ENCODE measurements at regions not wholly inside any gene's neighbourhood (a gene's known extent, or its start where the extent isn't known, plus 50 kb on each side); places are given as distances from the start of the nearest gene placed in this dataset.

DNA sequence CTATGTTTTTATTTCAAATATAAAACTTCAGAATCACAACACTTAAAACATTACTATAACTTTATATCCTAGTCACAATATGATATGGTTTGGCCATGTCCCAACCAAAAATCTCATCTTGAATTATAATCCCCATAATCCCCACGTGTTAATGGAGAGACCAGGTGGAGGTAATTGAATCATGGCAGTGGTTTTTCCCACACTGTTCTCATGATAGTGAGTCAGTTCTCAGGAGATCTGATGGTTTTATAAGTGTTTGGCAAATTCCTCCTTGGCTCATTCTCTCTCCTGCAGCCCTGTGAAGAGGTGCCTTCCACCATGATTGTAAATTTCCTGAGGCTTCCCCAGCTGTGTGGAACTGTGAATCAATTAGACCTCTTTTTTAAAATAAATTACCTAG lies 307.6 kb downstream of the SPRY2 start:
- no peaks in the 10 kb centered on the region for H3K27me3 ChIP-seq (ENCODE audit: control insufficient read depth in 1 of 2, insufficient read depth in 2 of 2, low read length in 2 of 2)
- no peaks in the 10 kb centered on the region for H3K36me3 ChIP-seq (ENCODE audit: control insufficient read depth in 1 of 2, insufficient read depth in 2 of 2, low read length in 2 of 2)
- no peaks in the 10 kb centered on the region for H3K9me3 ChIP-seq (ENCODE audit: control insufficient read depth in 1 of 2, low read length in 2 of 2)
- H3K4me3 ChIP-seq (ENCODE audit: low read depth in 1 of 2, low read length in 2 of 2): no peak overlapping the region
- H3K4me1 ChIP-seq (ENCODE audit: control insufficient read depth in 1 of 2, insufficient read depth in 2 of 2, low read length in 2 of 2): peaks cover 0 to 14% of the 10 kb centered on the region in 2 donors
- no peak overlapping the region for H3K27ac ChIP-seq (ENCODE audit: low read depth, low read length)
- H3K9ac ChIP-seq (ENCODE audit: low read depth in 1 of 2, low read length in 2 of 2): no peak overlapping the region

DNA sequence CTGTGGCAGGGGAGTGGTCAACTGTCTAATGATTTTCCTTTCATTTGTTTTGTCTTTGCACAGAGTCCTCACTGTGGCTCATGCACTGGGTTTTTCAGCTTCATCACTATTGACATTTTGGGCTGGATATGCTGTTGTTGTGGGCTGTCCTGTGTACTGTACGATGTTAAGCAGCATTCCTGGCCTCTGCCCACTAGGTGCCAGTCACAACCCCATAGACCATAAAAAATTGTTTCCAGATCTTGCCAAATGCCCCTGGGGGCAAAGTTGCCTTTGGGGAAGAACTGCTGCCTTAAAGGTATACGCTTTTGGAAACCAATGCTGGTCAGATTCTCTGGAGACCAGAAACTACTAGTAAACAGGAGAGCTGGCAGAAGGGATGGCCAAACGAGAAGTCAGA lies 310.4 kb downstream of the SPRY2 start:
- Histone ChIP-seq H3K9me3 (ENCODE audit: control insufficient read depth in 1 of 2, low read length in 2 of 2) (no peaks in the 10 kb centered on the region), H3K4me3 (ENCODE audit: low read depth in 1 of 2, low read length in 2 of 2) (no peak overlapping the region), H3K4me1 (ENCODE audit: control insufficient read depth in 1 of 2, insufficient read depth in 2 of 2, low read length in 2 of 2) (peaks cover 0 to 6% of the 10 kb centered on the region in 2 donors), H3K27me3 (ENCODE audit: control insufficient read depth in 1 of 2, insufficient read depth in 2 of 2, low read length in 2 of 2) (no peaks in the 10 kb centered on the region), H3K27ac (ENCODE audit: low read depth, low read length) (no peak overlapping the region), H3K36me3 (ENCODE audit: control insufficient read depth in 1 of 2, insufficient read depth in 2 of 2, low read length in 2 of 2) (no peaks in the 10 kb centered on the region), H3K9ac (ENCODE audit: low read depth in 1 of 2, low read length in 2 of 2) (no peak overlapping the region)

DNA sequence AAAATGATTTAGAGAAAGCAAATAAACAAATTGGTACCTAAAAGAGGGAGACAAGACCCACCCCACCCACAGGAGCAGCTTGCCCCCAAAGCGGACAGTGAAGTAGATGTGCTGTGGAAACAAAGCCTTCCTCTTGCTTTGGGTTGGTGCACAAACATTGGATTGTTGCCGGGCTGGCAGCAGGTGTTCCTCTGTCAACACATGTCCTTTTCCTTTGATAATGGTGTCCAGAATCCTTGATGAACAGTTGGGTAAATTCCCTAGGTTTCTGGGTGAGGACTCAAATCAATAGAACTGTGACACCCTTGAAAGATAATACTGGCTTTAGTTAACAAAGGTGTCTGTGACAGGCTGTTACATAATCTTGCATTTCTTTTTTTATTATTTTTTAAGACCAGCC lies 311.8 kb downstream of the SPRY2 start:
- no peaks in the 10 kb centered on the region for H3K36me3 ChIP-seq (ENCODE audit: control insufficient read depth in 1 of 2, insufficient read depth in 2 of 2, low read length in 2 of 2)
- peaks cover 0 to 6% of the 10 kb centered on the region in 2 donors for H3K4me1 ChIP-seq (ENCODE audit: control insufficient read depth in 1 of 2, insufficient read depth in 2 of 2, low read length in 2 of 2)
- no peaks in the 10 kb centered on the region for H3K27me3 ChIP-seq (ENCODE audit: control insufficient read depth in 1 of 2, insufficient read depth in 2 of 2, low read length in 2 of 2)
- H3K27ac ChIP-seq (ENCODE audit: low read depth, low read length): no peak overlapping the region
- no peaks in the 10 kb centered on the region for H3K9me3 ChIP-seq (ENCODE audit: control insufficient read depth in 1 of 2, low read length in 2 of 2)
- H3K4me3 ChIP-seq (ENCODE audit: low read depth in 1 of 2, low read length in 2 of 2): no peak overlapping the region
- H3K9ac ChIP-seq (ENCODE audit: low read depth in 1 of 2, low read length in 2 of 2): no peak overlapping the region

DNA sequence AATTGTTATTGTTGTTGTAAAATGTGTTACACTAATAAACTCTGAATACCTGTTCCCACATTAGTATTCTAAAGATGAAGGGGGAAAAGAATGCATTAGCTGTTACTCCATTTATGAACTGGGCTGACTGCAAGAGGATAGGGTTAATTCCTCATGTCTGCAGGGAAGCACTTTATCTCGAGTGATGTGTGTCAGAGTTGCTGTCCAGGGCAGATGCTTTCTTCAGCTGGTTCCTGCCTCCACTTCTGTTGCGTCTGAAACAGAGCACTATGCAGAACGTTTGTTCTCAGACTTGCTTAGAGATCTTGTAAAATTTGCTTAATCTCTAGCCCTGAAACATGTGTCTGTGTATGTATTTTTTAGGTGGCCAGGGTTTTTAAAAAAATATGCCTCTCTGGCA lies 318.8 kb downstream of the SPRY2 start:
- H3K4me1 ChIP-seq (ENCODE audit: control insufficient read depth in 1 of 2, insufficient read depth in 2 of 2, low read length in 2 of 2): no peaks in the 10 kb centered on the region
- H3K9me3 ChIP-seq (ENCODE audit: control insufficient read depth in 1 of 2, low read length in 2 of 2): no peaks in the 10 kb centered on the region
- no peak overlapping the region for H3K9ac ChIP-seq (ENCODE audit: low read depth in 1 of 2, low read length in 2 of 2)
- H3K27me3 ChIP-seq (ENCODE audit: control insufficient read depth in 1 of 2, insufficient read depth in 2 of 2, low read length in 2 of 2): no peaks in the 10 kb centered on the region
- H3K4me3 ChIP-seq (ENCODE audit: low read depth in 1 of 2, low read length in 2 of 2): no peak overlapping the region
- H3K27ac ChIP-seq (ENCODE audit: low read depth, low read length): no peak overlapping the region
- H3K36me3 ChIP-seq (ENCODE audit: control insufficient read depth in 1 of 2, insufficient read depth in 2 of 2, low read length in 2 of 2): no peaks in the 10 kb centered on the region

DNA sequence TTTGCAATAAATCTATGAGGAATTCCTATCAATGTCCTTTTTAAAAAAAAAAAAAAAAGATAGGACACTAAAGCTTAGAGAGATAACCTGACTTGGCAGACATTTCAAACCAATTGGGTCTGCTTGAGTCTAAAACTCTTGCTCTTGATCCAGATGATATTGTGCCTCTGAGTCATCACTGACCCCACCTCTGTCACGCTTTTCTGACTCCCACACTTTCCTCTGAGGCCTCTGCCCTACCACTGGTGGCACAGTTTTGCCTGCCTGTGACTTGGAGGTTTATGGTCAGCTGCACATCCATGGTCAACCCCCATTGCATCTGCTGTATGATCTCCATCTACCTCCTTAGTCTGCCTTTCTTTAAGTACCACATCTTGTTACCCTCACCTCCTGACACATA lies 328.7 kb downstream of the SPRY2 start:
- no peaks in the 10 kb centered on the region for H3K9me3 ChIP-seq (ENCODE audit: control insufficient read depth in 1 of 2, low read length in 2 of 2)
- H3K27me3 ChIP-seq (ENCODE audit: control insufficient read depth in 1 of 2, insufficient read depth in 2 of 2, low read length in 2 of 2): no peaks in the 10 kb centered on the region
- H3K9ac ChIP-seq (ENCODE audit: low read depth in 1 of 2, low read length in 2 of 2): no peak overlapping the region
- no peak overlapping the region for H3K27ac ChIP-seq (ENCODE audit: low read depth, low read length)
- H3K36me3 ChIP-seq (ENCODE audit: control insufficient read depth in 1 of 2, insufficient read depth in 2 of 2, low read length in 2 of 2): no peaks in the 10 kb centered on the region
- peaks cover 3 to 8% of the 10 kb centered on the region in 2 donors for H3K4me1 ChIP-seq (ENCODE audit: control insufficient read depth in 1 of 2, insufficient read depth in 2 of 2, low read length in 2 of 2)
- no peak overlapping the region for H3K4me3 ChIP-seq (ENCODE audit: low read depth in 1 of 2, low read length in 2 of 2)

DNA sequence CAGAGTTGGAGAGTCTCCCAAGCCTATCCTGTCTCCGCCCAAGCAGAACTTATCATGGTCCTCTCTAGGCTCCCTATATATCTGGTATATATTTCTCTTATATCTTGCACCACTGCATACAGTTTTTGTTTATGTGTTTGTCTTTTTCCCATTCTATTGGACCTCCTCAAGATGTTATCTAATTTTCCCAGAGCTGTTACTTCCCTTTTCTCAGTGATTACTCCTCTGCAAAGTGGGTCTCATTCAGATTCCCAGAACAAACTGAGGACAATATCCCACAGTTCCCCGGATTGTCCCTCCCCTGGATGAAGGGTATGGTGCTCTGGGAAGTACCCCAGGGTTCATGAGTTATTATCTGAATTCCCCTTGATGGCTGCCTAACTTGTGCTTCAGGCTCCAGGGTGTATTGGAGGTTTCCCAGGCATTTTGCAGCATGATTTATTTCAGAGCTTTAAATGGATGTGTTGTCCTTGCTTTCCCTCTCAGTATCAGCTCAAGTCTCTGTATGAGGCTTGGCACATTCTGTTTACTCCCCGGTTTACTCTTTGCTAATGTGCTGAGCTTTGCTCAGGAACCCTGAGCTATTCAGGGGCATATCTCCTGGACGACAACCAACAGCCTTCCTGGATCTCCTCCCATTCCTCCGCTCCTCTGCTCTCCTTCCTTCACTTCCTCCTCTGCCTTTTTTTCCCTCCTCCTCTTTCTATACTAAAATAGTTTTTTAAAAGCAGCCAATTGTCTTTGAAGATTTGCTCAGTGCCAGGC lies 329.3 kb downstream of the SPRY2 start:
- Histone ChIP-seq H3K36me3 (ENCODE audit: control insufficient read depth in 1 of 2, insufficient read depth in 2 of 2, low read length in 2 of 2) (no peaks in the 10 kb centered on the region), H3K27ac (ENCODE audit: low read depth, low read length) (no peak overlapping the region), H3K9me3 (ENCODE audit: control insufficient read depth in 1 of 2, low read length in 2 of 2) (no peaks in the 10 kb centered on the region), H3K27me3 (ENCODE audit: control insufficient read depth in 1 of 2, insufficient read depth in 2 of 2, low read length in 2 of 2) (no peaks in the 10 kb centered on the region), H3K9ac (ENCODE audit: low read depth in 1 of 2, low read length in 2 of 2) (no peak overlapping the region), H3K4me1 (ENCODE audit: control insufficient read depth in 1 of 2, insufficient read depth in 2 of 2, low read length in 2 of 2) (peaks cover 3 to 8% of the 10 kb centered on the region in 2 donors), H3K4me3 (ENCODE audit: low read depth in 1 of 2, low read length in 2 of 2) (no peak overlapping the region)

DNA sequence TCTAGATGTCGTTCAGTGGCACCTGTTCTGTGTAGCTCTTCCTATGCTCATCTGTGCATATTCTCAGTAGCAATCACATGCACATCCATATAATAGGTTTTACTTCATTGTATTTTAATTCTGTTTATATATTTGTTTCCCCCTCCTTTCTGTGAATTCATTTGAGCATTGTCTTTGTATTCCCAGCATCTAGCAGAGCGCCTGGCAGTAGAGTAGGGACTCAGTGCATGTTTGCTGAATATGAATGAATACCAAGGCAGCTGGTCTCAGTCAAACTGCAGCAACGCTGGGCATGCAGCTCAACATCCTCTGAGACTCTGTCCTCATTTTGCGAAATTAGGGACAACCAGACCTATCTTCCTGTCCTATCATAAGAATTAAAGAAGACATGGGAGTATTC lies 330.1 kb downstream of the SPRY2 start:
- Histone ChIP-seq H3K9ac (ENCODE audit: low read depth in 1 of 2, low read length in 2 of 2) (no peak overlapping the region), H3K4me1 (ENCODE audit: control insufficient read depth in 1 of 2, insufficient read depth in 2 of 2, low read length in 2 of 2) (peaks cover 3 to 8% of the 10 kb centered on the region in 2 donors), H3K4me3 (ENCODE audit: low read depth in 1 of 2, low read length in 2 of 2) (no peak overlapping the region), H3K27ac (ENCODE audit: low read depth, low read length) (no peak overlapping the region), H3K27me3 (ENCODE audit: control insufficient read depth in 1 of 2, insufficient read depth in 2 of 2, low read length in 2 of 2) (no peaks in the 10 kb centered on the region), H3K36me3 (ENCODE audit: control insufficient read depth in 1 of 2, insufficient read depth in 2 of 2, low read length in 2 of 2) (no peaks in the 10 kb centered on the region), H3K9me3 (ENCODE audit: control insufficient read depth in 1 of 2, low read length in 2 of 2) (no peaks in the 10 kb centered on the region)

DNA sequence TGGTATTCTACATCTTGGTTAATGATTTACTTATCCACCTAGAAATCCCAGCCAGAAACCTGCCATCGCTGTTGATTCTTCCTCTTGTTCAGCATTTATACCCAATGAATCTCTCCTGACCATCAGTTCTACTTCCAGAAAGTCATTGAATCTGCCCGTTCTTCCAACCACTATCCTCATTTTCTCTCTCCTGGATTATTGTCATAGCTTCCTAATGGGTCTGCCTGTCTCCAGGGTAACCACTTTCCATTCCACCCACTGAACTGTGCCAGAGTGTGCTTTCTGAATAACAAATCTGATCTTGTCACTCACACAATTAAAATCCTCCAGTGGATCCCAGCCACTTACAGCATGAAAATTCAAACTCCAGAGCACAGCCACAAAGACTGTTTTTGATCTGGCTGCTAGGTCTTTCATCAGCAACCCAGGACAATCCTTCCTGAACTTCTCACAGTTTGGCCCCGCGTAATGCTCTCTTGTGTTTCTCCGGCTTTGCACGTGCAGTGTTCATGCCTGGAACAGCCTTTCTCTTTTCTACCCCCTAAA lies 330.6 kb downstream of the SPRY2 start:
- H3K4me3 ChIP-seq (ENCODE audit: low read depth in 1 of 2, low read length in 2 of 2): no peak overlapping the region
- H3K9me3 ChIP-seq (ENCODE audit: control insufficient read depth in 1 of 2, low read length in 2 of 2): no peaks in the 10 kb centered on the region
- no peaks in the 10 kb centered on the region for H3K36me3 ChIP-seq (ENCODE audit: control insufficient read depth in 1 of 2, insufficient read depth in 2 of 2, low read length in 2 of 2)
- no peaks in the 10 kb centered on the region for H3K27me3 ChIP-seq (ENCODE audit: control insufficient read depth in 1 of 2, insufficient read depth in 2 of 2, low read length in 2 of 2)
- no peak overlapping the region for H3K27ac ChIP-seq (ENCODE audit: low read depth, low read length)
- peaks cover 3 to 8% of the 10 kb centered on the region in 2 donors for H3K4me1 ChIP-seq (ENCODE audit: control insufficient read depth in 1 of 2, insufficient read depth in 2 of 2, low read length in 2 of 2)
- H3K9ac ChIP-seq (ENCODE audit: low read depth in 1 of 2, low read length in 2 of 2): no peak overlapping the region

DNA sequence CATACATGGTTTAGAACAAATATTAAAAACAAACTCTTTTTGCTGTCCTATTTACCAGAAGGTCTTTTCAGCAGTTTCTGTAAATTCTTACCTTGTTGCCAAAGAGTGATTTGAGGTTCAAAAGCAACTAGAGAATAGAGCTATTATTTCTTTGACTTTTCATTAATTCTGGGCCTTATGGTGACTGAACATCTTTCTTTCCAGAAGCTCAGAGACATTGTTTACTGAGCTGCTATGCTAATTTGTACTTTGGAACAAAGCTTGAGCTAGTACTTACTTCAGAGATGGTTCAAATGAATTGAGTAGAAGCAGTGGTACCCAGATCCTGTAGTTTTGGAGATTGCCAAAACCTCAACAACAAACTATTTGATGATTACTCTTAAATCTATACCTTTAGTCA lies 331.2 kb downstream of the SPRY2 start:
- Histone ChIP-seq H3K36me3 (ENCODE audit: control insufficient read depth in 1 of 2, insufficient read depth in 2 of 2, low read length in 2 of 2) (no peaks in the 10 kb centered on the region), H3K9ac (ENCODE audit: low read depth in 1 of 2, low read length in 2 of 2) (no peak overlapping the region), H3K4me1 (ENCODE audit: control insufficient read depth in 1 of 2, insufficient read depth in 2 of 2, low read length in 2 of 2) (peaks cover 3 to 8% of the 10 kb centered on the region in 2 donors), H3K27ac (ENCODE audit: low read depth, low read length) (no peak overlapping the region), H3K27me3 (ENCODE audit: control insufficient read depth in 1 of 2, insufficient read depth in 2 of 2, low read length in 2 of 2) (no peaks in the 10 kb centered on the region), H3K9me3 (ENCODE audit: control insufficient read depth in 1 of 2, low read length in 2 of 2) (no peaks in the 10 kb centered on the region), H3K4me3 (ENCODE audit: low read depth in 1 of 2, low read length in 2 of 2) (no peak overlapping the region)

DNA sequence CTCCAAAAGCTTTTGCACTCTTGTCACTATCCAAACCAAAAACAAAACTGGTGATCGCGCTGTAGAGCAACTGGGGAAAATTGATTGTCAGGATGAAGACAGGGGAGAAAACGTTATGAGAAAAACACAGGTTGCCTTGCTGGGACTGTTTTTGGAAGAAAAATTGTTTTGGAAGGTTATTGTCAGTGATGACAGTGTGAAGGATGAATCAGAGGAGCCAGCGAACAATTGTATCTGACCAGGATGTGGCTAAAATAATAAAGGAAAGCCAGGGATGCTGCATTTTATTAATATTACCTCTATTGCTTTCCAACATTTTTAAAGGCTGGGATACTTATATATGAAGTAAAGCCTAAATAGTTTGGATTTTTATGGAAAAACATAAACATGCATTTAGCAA lies 334.0 kb downstream of the SPRY2 start:
- H3K27ac ChIP-seq (ENCODE audit: low read depth, low read length): no peak overlapping the region
- H3K9me3 ChIP-seq (ENCODE audit: control insufficient read depth in 1 of 2, low read length in 2 of 2): no peaks in the 10 kb centered on the region
- H3K4me3 ChIP-seq (ENCODE audit: low read depth in 1 of 2, low read length in 2 of 2): no peak overlapping the region

More for the DNA sequence above, 334.0 kb downstream of the SPRY2 start:
- Histone ChIP-seq H3K27me3 (ENCODE audit: control insufficient read depth in 1 of 2, insufficient read depth in 2 of 2, low read length in 2 of 2) (no peaks in the 10 kb centered on the region), H3K36me3 (ENCODE audit: control insufficient read depth in 1 of 2, insufficient read depth in 2 of 2, low read length in 2 of 2) (no peaks in the 10 kb centered on the region), H3K9ac (ENCODE audit: low read depth in 1 of 2, low read length in 2 of 2) (no peak overlapping the region), H3K4me1 (ENCODE audit: control insufficient read depth in 1 of 2, insufficient read depth in 2 of 2, low read length in 2 of 2) (peaks cover 3 to 7% of the 10 kb centered on the region in 2 donors)
